SK-MEL-5 (cell line): ENCODE measurements at regions not wholly inside any gene's neighbourhood (a gene's known extent, or its start where the extent isn't known, plus 50 kb on each side); places are given as distances from the start of the nearest gene placed in this dataset.
"Not testable (repeated sequence)": the region's sequence is repeated elsewhere in the genome, so short reads cannot be mapped to it uniquely, and the experiment has no call there.

Experiments
- DNase-seq: peaks from one replicate; pipeline ENCODE4 v3.0.0-alpha.2; 2016; ENCODE audit warnings: low read depth, low spot score
- in situ Hi-C: cut with HindIII; loops from 2 replicates; pipeline ENCODE4 v1.10.0; 2016; ENCODE audit warnings: low sequenced_read_pairs, high pct_unique_total_duplicates, low pct_unique_long_range_greater_than_20kb

DNA sequence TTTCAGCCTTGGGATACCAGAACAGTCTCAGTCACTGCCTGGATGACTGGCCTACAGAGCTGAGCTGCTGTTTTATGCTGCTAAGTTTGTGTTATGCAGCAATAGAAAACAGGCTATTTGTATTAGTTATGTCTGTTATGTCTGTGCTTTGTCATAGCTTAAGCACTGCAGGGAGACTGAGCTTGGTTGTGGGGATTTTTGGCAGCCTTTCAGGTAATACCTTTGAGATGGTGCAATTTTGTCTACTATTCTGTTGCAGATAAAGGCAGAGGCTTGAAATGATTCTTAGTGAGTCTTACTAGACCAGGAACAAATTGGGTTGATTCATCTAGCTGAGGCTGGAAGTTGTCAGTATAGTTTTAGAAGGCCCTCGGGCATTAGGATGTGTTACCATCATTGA is 201.3 kb upstream of the RBM19 start:
- in situ Hi-C loops: no loop called here

DNA sequence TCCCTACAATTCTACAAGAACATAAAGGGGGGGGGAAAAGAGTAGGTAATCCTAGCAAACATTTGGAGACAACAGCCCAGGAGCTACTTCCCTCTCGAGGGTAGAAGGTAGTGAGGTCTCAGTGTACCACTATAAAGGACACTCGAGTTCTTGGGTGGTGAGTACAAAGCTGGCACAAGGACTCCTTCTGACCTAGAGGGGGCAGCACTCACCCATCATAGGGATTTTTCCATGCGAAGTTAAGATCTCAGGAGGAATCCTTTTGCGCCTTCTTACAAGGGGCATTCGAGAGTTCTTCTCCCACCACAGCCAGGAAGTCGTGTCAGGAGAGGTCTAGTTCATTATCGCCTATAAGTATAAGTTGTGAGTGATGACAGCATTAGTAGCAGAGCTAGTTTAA is 200.2 kb upstream of the RBM19 start:
- in situ Hi-C loops: no loop called here
- peak; percentile 71 for DNase-seq

More for the DNA sequence above, 201.3 kb upstream of the RBM19 start:
- DNase-seq: no peak

DNA sequence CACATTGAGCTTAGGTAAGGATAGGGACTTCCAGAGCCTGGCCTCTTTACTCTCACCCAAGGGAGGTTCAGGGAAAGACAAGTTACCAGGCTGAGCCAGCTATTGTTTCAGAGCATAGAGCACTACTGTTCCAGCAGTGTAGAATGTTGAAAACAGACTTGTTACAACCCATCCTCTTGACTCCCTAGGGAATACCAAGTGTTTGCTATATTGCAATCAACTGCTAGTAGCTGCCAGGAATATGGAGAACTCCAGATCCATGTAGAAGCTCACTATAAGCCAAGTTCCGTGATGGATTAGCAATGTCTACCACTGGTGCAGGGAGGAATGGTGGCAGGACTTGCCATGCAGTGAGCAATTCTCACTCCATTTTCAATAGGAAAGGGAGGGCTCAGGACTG is 199.8 kb upstream of the RBM19 start:
- in situ Hi-C loops: no loop called here
- peak; percentile 9 for DNase-seq

DNA sequence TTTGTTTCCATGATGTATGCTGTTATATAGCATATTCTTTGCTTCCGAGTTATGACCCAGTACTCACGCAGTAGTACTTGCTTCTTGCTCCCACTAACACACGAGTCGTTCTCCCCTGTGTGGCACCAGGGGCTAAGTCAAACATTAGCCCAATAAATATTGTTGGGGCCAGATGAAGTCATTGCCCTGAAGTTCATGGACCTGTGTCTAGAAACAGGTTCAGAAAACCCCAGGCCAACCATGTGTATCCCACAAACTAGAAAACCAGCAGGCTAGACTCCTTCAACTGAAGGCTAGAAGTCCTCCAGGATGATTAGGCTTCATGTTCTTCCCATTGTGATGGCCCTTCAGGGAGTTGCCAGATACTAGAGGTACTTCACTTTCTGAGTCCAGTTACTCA is 198.2 kb upstream of the RBM19 start:
- no peak for DNase-seq
- in situ Hi-C loops: no loop called here

DNA sequence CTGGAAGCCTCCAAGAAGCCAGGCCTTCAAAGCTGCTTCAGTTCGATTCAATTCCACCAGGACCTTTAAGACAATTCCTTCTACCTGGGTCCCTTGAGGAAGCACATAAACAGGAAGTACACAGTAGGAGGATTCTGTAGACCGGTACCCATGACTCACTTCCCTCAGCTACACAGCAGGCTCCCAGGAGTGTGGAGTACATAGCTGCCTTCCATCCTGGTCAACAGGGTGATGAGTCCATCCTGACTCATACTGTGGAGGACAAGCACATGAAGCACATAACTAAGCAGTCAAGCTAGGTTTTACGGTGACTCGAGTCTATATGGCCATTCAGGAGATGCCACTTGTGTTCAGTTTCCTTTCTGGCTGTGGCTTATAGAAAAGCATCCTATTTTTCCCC is 197.6 kb upstream of the RBM19 start:
- in situ Hi-C loops: no loop called here
- DNase-seq: no peak

DNA sequence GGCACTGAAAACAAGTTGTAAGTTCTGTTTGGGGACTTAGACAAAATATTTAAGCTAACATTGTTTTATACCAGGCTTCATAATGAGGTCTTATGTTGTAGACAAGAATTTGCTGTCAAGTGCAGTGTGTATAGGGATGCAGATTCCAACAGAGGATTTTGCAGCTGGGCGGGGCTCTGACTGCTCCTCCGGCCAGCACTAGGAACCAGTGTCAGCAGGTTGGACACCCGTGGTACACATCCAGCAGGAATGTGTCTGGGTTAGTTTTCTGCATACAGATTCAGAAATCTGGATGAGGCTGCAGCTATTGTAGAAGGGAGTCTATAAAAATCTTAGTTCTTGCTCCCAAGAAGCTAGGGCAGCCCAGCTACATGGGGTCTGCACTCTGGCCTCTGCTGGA is 194.3 kb upstream of the RBM19 start:
- in situ Hi-C loops: no loop called here
- no peak for DNase-seq

DNA sequence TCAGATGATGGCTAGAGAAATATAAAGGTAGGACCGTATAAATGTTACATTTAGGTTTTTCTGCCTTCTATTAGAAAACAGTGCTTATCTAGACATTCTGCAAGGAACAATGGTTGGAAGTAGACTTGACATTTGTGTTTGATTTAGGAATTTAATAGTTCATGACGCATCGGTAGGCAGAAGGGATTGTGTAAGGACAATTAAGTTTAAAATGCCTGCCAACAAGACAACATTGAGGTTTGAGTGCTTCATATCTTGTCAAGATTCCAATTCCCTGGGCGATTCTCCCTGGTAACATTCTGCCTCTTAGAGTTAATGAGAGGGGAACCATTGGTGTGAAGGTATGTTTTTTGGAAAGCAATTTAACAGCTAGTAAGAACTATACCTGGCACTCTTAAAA is 186.8 kb upstream of the RBM19 start:
- in situ Hi-C loops: no loop called here
- no peak for DNase-seq

DNA sequence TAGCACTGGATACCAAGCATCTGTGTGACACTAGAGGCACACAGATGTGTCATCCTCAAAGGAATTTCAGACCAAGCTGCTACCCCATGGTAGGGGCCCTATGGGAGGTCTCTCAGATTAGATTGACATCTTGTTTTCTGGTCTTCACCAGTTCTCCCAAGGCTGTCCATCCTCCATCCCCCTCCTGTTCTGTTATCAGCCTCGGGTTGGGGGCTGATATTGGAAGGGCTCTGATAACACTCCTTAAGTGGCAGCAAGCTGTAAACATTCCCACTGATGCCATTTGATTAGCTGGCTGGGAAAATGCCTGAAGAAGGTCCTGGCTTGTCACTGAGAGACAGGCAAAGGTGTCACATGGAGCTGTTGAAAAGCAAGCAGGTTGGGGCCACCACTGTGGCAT is 185.9 kb upstream of the RBM19 start:
- DNase-seq: no peak
- in situ Hi-C loops: no loop called here

DNA sequence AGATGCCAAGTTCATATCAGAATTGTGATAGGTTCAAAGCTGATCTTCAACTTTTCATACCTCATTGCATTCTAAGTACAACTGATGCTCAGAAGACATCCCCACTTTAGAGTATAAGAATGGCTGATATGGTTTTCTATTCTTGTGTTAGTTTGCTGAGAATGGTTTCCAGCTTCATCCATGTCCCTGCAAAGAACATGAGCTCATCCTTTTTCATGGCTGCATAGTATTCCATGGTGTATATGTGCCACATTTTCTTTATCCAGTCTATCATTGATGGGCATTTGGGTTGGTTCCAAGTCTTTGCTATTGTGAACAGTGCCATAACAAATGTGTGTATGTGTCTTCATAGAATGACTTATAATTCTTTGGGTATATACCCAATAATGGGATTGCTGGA is 184.5 kb upstream of the RBM19 start:
- in situ Hi-C loops: not testable (repeated sequence)

DNA sequence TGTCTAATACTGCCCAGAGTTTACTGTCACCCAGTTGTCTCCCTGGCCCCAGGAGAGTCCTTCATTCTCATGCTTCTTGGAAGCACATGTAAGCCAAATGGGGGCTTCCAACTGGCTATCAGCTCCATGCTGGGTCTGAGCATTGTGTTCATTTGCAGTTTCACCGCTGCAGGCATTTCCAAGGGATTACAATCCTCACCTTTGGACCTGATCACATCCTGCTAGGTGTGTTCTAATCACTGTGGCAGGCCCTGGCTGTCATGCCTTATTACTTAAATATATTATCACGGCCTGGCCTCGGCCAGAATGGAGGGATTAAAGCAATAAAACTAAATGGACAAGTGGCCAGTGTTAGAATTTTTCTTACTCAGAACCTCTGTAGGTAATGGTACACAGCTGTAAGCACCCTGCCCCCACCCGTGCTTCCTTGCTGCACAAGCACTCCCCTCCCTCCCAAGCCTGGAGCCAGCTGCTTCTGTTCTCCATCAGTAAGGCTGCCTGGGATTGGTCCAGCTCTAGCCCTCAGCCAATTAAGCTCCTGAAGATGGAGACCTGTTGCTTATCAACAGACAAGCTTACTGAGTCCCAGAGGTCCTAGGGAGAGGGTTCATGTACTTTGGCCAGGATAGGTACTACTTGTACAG is 175.9 kb upstream of the RBM19 start:
- no peak for DNase-seq
- in situ Hi-C loops: no loop called here

More for the DNA sequence above, 184.5 kb upstream of the RBM19 start:
- not testable (repeated sequence) for DNase-seq

DNA sequence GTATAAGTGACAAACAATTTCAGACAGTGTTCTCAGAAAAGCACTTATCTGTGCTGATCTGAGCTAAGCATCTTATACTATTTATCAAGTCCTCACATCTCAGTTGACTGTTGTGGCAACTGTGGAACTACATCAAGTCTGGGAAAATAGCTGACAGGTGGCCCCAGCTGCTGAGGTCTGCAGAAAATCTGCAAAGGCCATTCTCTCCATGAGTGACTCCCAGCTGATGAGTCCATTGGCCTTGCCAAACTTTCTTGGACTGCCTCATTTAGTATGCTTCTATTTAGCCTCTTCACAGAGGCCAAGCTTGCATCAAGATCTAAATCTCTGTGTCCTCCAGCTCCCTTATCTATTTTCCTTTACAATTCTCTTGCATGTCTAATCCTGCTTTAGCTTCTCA is 174.5 kb upstream of the RBM19 start:
- in situ Hi-C loops: no loop called here
- no peak for DNase-seq

DNA sequence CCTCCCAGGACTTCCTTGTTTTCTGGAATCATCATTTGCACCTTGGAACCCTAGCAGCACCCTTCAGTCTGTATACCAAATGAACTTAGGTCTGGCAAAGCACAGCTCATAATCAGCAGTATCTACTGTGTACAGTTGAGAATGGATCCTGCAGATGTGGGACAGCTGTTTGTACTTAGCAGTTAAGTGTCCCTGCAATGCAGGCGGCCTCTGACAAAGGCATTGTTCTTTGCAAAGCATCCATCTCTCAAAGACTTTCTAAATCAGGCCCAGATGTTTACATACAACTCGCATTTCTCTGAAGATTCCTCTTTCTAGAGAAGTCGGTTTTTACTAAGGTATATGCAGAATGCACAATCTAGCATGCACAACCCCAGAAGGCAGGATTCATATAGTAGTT is 170.5 kb upstream of the RBM19 start:
- in situ Hi-C loops: no loop called here
- DNase-seq: no peak

DNA sequence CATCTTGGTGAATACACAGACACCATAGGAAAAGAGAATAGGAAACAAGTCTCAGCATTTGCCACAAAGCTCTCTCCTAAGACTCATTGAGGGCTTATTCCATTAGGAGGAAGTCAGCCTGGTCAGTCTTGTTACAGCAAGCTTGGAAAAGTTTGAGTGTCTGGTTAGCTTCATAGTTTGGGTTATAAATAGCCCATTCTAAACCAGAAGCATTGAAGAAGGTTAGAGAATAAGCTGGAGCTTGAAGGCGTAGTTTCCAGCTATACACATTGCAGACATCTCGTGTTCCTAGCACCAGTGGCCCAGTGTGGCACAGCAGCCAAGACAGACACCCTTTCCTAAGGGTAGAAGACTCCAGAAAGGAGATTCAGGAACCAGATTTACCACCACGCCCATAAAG is 168.8 kb upstream of the RBM19 start:
- in situ Hi-C loops: no loop called here

DNA sequence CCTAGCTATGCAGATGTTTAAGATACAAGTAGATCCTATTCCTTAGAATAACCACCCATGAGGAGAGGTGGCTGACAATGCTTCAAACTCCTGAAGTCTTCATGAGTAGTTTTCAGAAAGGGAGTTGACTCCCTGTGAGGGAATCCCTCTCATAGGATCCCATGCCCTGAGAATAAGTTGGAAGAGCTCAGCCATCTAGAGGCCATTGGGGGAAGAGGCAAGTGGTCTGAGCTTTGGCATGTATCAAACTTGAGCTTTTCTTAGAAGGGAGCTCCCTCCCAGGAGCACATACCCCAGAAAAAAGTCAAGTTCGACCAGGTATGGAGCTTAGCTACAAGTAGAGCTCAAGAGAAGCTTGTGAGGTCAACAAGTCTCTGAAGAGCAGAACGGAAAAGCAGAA is 165.7 kb upstream of the RBM19 start:
- in situ Hi-C loops: no loop called here
- peak; percentile 39 for DNase-seq

More for the DNA sequence above, 168.8 kb upstream of the RBM19 start:
- no peak for DNase-seq

DNA sequence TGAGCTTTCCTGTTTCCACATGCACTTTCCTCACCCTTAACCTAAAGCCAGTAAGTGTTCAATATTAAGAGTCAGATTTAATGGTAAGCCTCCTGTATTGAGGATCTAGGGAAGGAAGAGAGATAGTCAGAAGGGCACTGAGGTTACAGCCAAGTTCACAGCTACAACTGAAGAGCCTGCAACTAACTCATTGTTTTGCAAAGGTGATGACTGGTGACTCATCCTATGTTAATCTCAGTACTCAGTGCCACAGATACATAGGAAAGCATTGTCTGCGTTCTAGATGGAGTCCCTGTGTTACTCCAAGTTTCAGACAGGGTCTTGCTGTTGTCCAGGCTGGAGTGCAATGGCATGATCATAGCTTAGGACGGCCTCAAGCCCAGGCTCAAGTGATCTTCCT is 157.0 kb upstream of the RBM19 start:
- DNase-seq: no peak
- in situ Hi-C loops: no loop called here

DNA sequence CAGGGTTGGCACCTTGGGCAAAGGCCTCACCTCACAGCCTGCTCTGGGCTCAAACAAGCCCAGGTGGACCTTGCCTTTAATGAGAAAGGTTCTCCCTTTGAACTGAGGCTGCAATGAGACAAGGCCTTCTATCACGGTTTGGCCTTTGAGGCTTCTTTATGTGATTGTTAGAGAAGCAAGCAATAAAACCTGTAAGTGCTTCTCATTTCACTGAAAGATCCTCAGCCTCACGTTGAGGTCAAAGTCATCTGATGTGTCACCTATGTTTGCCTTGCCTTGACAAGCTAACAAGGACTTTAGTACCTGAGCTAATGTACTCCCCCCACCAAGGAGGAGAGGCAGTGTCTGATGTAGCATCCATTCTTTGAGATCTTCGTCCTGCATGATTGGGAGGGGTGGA is 155.9 kb upstream of the RBM19 start:
- in situ Hi-C loops: no loop called here

DNA sequence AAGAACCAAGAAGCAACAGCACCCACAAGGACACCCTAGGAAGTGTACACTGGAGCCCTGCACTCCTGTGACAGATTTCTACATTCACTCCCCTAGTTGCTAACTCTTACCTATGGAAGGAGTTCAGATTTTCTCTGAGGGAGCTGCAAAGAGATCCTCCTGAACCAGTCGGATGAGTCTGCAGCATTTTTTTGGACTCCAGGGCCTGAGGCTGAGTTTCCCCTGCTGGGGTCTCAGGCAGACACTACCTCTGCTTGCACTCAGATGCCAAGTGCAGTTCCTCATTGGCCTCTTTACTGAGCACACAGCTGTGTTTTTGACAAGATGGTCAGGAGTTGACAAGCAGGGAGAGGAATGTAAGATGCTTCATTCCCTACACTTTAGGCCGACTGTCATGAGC is 153.2 kb upstream of the RBM19 start:
- in situ Hi-C loops: no loop called here
- DNase-seq: no peak

More for the DNA sequence above, 155.9 kb upstream of the RBM19 start:
- no peak for DNase-seq

DNA sequence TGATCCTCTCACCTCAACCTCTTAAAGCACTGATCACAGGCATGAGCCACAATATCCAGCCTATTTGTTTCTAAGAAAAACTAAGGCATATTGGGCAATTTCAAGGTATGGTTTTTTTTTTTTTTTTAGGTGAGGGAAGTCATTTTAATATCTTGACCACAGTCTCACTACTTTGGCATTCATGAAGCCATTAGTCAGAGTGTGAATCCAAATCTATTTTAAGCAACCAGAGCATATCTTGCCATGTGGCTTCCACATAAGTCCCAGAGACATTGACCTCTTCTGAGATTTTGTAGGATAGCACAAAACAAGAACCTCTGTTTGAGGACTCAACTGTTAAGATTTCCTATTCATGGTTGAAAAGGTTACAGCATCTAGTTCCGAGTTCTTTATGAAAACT is 130.3 kb upstream of the RBM19 start:
- peak; percentile 1 for DNase-seq
- in situ Hi-C loops: no loop called here

DNA sequence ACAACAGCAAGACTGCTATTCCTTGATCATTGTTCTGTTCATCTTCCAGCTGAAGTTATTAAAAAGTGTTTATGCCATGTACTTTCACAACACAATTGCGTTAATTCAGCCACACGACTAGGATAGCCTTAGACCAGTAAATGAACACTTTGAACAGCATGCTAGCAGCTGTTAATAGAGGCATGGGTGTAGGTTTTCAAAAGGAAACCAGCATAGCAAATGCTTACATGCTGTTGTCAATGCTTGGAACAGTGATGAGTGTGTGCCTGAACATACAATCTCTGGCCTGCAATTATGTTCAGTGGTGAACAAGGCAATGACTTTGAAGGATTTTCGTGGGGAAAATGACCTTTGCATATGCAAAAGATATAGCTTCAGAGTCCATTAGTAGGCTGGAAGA is 127.4 kb upstream of the RBM19 start:
- in situ Hi-C loops: no loop called here
- no peak for DNase-seq

DNA sequence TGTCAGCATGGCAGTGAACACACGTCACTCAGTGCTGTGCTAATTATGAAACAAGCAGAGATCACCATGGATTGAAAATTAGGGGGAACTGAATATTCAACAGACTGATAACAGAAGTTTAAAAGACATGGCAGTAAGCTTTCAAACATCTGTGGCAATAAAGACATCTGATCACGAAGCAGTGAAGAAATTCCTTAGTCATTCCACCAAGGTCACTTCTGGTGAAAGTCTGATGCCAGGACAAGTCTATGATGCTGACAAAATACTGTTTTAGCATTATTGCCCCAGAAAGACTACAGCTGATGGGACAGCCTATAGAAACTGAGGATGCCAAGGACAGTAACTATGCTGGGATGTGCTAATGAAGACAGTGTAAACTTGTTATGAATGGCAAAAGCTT is 126.9 kb upstream of the RBM19 start:
- in situ Hi-C loops: no loop called here
- no peak for DNase-seq
